OCI-LY3 (cell line): ENCODE measurements at regions not wholly inside any gene's neighbourhood (a gene's known extent, or its start where the extent isn't known, plus 50 kb on each side); places are given as distances from the start of the nearest gene placed in this dataset.

ENCODE experiments used
- H2AFZ ChIP-seq: fragments of 200-600, 300-600 bp; shearing (Covaris generic); 2 replicates; pipeline ENCODE4 v1.6.0; 2014; ENCODE audit warnings: antibody characterized with exemption, low read depth, low read length
- H3K27ac ChIP-seq: fragments of 200-600, 300-600 bp; sonication (generic); 2 replicates; pipeline ENCODE4 v1.5.1; 2014; ENCODE audit warnings: mild to moderate bottlenecking, low read length, moderate library complexity, mixed read lengths
- H3K27me3 ChIP-seq: fragments of 200-600, 300-600 bp; sonication (generic); 2 replicates; pipeline ENCODE4 v1.6.1; 2014; ENCODE audit warnings: low read depth, low read length, mixed read lengths
- H3K36me3 ChIP-seq: fragments of 200-600, 300-600 bp; sonication (generic); replicated peaks from 2 replicates; pipeline ENCODE3; 2014; ENCODE audit warnings: low read depth, low read length, mixed read lengths
- H3K4me1 ChIP-seq: fragments of 300-600, 200-600 bp; sonication (generic); 2 replicates; pipeline ENCODE4 v1.6.1; 2014; ENCODE audit warnings: low read length, mixed read lengths
- H3K4me2 ChIP-seq: fragments of 200-600, 300-600 bp; sonication (generic); 2 replicates; pipeline ENCODE4 v1.6.1; 2014; ENCODE audit warnings: low read length, mixed read lengths
- H3K4me3 ChIP-seq: fragments of 300-600, 200-600 bp; sonication (generic); 2 replicates; pipeline ENCODE4 v1.5.1; 2014; ENCODE audit warnings: antibody characterized with exemption, mild to moderate bottlenecking, low read length, moderate library complexity
- H3K79me2 ChIP-seq: fragments of 300-600, 200-600 bp; shearing (Covaris generic); 2 replicates; pipeline ENCODE4 v1.6.1; 2014; ENCODE audit warnings: mild to moderate bottlenecking, low read length, mixed read lengths
- H3K9ac ChIP-seq: fragments of 300-600, 200-600 bp; shearing (Covaris generic); 2 replicates; pipeline ENCODE4 v1.6.0; 2014; ENCODE audit warnings: mild to moderate bottlenecking, low read length, moderate library complexity
- H3K9me3 ChIP-seq: fragments of 200-600, 300-600 bp; shearing (Covaris generic); 2 replicates; pipeline ENCODE4 v1.6.1; 2014; ENCODE audit warnings: low read length, mixed read lengths; ENCODE audit not compliant: insufficient read depth
- H4K20me1 ChIP-seq: fragments of 200-600, 300-600 bp; sonication (generic); 2 replicates; pipeline ENCODE4 v1.6.1; 2016; ENCODE audit warnings: low read length, mixed read lengths; ENCODE audit not compliant: insufficient read depth
- EZH2phosphoT487 ChIP-seq: fragments of 200-600 bp; shearing (Covaris generic); IDR thresholded peaks from 2 replicates; pipeline ENCODE4 v1.6.1; 2018; ENCODE audit warnings: antibody characterized with exemption, mixed run types, low read depth
- TF ChIP-seq, protein P1 (sequence below): fragments of 200-600, 300-600 bp; sonication (generic); IDR thresholded peaks from 2 replicates; pipeline ENCODE4 v1.5.1; 2014; ENCODE audit warnings: antibody characterized with exemption, low read length, low read depth

DNA sequence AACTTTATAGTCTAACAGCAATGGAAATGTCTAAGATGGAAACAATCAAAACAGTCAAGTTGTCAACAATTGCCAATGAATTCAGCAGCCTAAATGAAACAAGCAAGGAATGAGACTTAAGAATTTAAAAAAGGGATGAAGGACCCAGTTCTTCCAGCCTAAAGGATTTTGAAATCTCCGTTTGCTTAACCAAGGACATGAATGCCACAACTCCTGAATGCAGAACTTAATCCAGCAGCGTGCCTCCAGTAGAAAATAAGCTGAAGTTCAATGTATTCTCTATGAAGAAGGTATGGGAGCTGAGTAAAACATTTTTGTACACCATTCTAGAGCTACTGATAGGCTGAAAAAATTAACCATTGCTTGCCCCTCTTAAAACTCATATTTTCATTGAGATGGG, 411.3 kb downstream of the ARHGEF28 start:
- no peak overlapping the region for H3K4me2 ChIP-seq
- no peaks in the 10 kb centered on the region for H3K9me3 ChIP-seq
- no peak overlapping the region for H3K27ac ChIP-seq
- TF ChIP-seq, protein P1, sequence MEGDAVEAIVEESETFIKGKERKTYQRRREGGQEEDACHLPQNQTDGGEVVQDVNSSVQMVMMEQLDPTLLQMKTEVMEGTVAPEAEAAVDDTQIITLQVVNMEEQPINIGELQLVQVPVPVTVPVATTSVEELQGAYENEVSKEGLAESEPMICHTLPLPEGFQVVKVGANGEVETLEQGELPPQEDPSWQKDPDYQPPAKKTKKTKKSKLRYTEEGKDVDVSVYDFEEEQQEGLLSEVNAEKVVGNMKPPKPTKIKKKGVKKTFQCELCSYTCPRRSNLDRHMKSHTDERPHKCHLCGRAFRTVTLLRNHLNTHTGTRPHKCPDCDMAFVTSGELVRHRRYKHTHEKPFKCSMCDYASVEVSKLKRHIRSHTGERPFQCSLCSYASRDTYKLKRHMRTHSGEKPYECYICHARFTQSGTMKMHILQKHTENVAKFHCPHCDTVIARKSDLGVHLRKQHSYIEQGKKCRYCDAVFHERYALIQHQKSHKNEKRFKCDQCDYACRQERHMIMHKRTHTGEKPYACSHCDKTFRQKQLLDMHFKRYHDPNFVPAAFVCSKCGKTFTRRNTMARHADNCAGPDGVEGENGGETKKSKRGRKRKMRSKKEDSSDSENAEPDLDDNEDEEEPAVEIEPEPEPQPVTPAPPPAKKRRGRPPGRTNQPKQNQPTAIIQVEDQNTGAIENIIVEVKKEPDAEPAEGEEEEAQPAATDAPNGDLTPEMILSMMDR = no peak
- TF ChIP-seq EZH2phosphoT487 = no peak
- H3K27me3 ChIP-seq = 0 out of 2 replicates have a peak, but pooled peaks cover 4% of the 10 kb centered on the region
- no peak overlapping the region for H2AFZ ChIP-seq
- H4K20me1 ChIP-seq = no peaks in the 10 kb centered on the region
- no peaks in the 10 kb centered on the region for H3K79me2 ChIP-seq
- H3K36me3 ChIP-seq = no peaks in the 10 kb centered on the region
- peaks cover 4% of the 10 kb centered on the region; the same call in 1 of the 2 replicates for H3K4me1 ChIP-seq
- H3K9ac ChIP-seq = no peak overlapping the region
- H3K4me3 ChIP-seq = no peak overlapping the region

DNA sequence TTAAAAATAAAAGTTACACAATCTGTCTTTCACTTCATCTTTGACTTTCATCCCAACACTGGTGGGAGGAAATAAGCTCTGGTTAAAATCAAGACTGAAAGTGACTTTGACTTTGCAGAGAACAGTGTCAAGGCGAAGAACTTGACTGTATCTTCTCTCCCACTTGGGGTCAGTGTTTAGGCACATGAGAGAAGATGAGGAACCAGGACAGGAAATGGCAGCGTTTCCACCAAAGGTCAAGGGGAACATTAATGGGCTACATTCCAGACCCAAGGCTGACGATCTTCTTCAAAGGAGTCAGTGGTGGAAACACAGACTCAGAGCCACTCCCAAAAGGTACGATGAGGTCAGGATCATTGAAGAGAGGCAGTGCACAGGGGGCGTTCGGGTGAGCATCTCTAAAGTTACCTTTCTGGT, 409.5 kb downstream of the ARHGEF28 start:
- Histone ChIP-seq H3K4me3 (peak overlapping the region; percentile 65), H3K9ac (no peak overlapping the region), H3K27ac (no peak overlapping the region), H3K27me3 (0 out of 2 replicates have a peak, but pooled peaks cover 4% of the 10 kb centered on the region), H2AFZ (peak overlapping the region; percentile 97), H3K4me2 (peak overlapping the region; percentile 86), H3K9me3 (no peaks in the 10 kb centered on the region), H3K36me3 (no peaks in the 10 kb centered on the region), H4K20me1 (no peaks in the 10 kb centered on the region), H3K4me1 (peaks cover 4% of the 10 kb centered on the region; the same call in 1 of the 2 replicates), H3K79me2 (no peaks in the 10 kb centered on the region)
- TF ChIP-seq, protein P1 = peak; percentile 68
- no peak for TF ChIP-seq EZH2phosphoT487

DNA sequence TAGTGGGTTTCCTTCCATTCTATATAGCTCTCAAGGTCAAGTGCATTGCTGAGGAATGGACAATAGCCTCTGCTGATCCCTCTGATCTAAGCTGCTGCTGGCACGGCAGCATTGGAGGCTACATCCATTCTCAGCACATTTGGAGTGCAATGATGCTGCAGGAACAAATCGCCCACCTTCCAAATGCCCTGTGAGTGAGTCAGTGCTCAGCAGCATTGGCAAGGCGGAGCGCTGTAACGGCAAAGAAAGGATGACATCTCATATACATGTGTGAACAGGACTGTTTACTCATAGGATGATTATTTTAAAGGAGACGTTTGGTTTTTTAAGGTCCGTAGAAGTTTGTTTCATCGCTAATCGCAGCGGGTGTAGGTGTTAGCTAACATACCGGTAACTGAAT, 408.7 kb downstream of the ARHGEF28 start:
- Histone ChIP-seq H3K79me2 (no peaks in the 10 kb centered on the region), H3K4me1 (peaks cover 4% of the 10 kb centered on the region; the same call in 1 of the 2 replicates), H3K36me3 (no peaks in the 10 kb centered on the region), H3K27me3 (0 out of 2 replicates have a peak, but pooled peaks cover 4% of the 10 kb centered on the region), H2AFZ (no peak overlapping the region), H3K4me2 (no peak overlapping the region), H3K4me3 (no peak overlapping the region), H4K20me1 (no peaks in the 10 kb centered on the region), H3K9me3 (no peaks in the 10 kb centered on the region), H3K9ac (no peak overlapping the region), H3K27ac (no peak overlapping the region)
- TF ChIP-seq, protein P1 = no peak
- no peak for TF ChIP-seq EZH2phosphoT487

DNA sequence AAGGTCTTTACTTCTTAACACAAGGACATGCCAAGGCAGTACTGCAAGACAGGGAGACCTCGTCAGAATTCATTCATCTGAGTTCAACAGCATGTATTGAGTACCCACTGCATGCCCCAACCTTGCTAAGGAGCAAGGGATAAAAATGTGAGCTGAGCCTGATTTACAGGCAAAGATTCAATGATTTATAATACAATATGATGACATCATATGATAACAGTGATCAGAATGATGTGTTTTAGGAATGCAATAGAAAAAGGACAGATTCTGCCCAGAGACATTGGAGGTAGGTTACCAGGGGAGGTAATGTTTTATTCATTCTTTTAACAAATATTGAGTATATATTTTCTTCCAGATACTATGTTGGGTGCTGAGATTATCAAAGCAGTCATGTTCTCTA, 406.6 kb downstream of the ARHGEF28 start:
- peaks cover 4% of the 10 kb centered on the region; the same call in 1 of the 2 replicates for H3K4me1 ChIP-seq
- no peaks in the 10 kb centered on the region for H3K36me3 ChIP-seq
- H3K4me2 ChIP-seq = no peak overlapping the region
- no peak overlapping the region for H3K27ac ChIP-seq
- H3K4me3 ChIP-seq = no peak overlapping the region
- no peaks in the 10 kb centered on the region for H3K79me2 ChIP-seq
- no peak overlapping the region for H2AFZ ChIP-seq
- no peaks in the 10 kb centered on the region for H4K20me1 ChIP-seq
- H3K9me3 ChIP-seq = no peaks in the 10 kb centered on the region
- H3K27me3 ChIP-seq = 0 out of 2 replicates have a peak, but pooled peaks cover 4% of the 10 kb centered on the region
- TF ChIP-seq, protein P1 = no peak
- no peak for TF ChIP-seq EZH2phosphoT487
- H3K9ac ChIP-seq = no peak overlapping the region
